ENCODE measurements at regions not wholly inside any gene's neighbourhood (a gene's known extent, or its start where the extent isn't known, plus 50 kb on each side); places are given as distances from the start of the nearest gene placed in this dataset.

DNA sequence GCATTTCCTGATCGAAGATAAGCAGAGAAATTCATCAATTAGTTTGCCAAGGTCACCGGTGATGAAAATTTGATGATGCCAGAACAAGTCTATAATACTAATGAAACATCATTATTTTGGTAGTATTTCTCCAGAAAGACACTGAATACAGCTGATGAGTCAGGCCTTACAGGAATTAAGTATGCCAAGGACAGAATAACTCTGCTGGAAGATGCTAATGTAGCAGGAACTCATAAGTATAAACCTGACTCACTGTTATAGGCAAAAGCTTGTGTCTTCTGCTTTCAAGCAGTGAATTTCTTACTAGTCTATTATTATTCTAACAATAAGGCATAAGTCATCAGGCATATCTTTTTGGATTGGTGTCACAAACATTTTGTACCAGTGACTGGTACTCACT is 1825.1 kb upstream of the IGFBP7 start:
- DNase-seq = no peak

DNA sequence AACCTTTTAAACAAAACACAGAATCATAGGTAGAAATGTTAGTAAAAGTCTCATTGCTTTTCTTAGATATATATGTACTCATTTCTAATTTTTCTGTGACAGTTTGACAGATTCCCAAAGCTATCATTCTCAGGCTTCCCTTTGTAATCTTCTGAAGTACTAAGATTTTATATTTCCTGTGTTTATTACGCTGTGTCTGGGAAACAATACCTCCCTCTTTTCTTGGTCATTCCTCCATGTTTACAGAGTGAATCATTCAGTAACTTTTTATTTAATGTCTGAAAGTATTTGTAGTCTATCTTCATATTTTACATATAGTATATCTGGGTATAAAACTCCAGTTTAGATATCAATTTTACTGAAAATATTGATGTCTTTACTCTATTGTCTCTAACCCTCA is 1826.3 kb upstream of the IGFBP7 start:
- DNase-seq = no peak

DNA sequence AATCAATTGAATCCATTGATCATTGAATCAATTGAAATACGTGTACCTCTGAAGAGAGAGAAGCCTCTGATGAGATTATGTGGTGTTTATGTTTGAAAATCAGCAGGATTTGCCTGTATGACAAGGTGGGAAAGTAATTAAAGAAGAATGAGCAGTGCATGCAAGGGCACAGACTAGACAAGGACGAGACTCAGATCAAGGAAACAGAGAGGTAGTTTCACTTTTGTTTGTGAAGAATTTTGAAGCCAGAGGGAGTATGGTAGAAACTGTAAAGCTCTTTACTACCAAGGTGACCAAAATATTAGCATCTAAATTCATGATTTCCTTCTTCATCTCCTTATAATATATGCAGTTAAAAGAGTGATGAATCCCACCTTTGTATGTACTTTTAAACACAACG is 1830.0 kb upstream of the IGFBP7 start:
- DNase-seq = no peak

DNA sequence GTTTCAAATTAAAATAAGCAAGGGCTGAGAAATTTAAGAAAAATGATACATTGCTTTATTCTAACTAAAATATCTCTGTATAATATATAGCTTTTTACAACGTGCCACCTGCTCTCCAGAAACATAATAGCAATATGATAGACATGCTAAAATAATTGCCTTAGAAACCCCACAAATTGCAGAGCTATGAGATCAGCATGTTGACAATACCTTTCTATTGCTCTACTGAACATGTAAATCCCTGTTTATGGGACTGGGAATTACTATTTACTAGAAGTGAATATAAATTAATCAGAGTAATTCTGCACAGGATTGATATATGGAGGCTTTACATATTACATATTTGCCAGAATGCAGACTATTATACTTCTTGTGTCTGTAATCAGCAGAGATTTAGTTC is 1831.1 kb upstream of the IGFBP7 start:
- no peak for DNase-seq

DNA sequence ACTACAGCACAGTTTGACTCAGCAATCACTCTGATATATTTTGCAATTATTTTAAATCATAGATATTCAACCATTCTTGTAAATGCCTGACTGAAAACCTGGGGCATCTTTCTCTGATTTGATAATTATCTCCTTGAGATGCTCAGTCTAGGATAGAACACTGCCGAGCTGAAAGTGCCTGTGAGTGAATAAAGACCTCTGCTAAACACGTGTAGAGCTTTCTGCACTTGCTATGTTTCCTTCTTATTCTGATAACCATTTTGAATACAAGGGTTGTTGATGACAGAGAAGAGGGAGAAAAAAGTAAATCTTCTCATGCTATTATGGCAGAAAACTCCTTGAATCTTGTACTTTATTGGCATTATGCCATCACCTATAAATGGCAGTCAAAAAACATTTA is 1843.4 kb upstream of the IGFBP7 start:
- DNase-seq = no peak

DNA sequence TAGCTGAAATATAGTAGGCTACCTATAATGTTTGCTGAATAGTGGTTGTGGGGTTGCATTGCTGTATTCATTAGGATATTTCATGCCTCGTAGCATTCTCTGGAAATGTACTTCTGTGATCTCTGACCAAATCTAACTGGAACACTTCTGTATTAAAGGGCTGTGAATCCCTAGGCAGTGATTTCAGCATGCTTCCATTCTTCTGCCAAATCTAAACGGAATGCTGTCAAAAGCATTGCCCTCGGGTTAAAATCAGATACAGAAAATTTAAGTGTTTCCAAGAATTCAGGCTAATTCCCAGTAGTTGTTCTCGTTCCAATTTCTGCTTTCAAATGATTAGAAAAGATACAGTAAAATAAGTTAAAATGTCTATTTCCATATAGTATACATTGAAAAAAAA is 1847.5 kb upstream of the IGFBP7 start:
- DNase-seq = no peak

DNA sequence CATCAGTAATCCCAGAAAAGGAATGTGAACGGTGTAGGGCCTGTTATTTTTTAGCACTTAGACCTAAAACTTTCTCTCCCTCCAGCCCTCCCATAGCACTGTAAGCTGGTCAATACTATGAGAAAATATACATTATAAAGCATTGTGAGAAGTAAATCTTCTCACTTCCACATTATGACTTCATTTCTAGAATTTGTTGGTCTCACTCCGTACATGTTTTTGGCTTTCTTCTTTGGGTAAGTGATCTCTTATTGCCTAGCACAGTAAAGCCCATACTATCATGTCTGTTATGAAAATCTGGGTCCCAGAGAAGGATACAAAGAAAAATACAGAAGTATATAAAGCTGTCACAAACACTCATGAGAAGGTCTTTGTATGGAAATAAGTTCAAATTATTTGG is 1851.1 kb upstream of the IGFBP7 start:
- no peak for DNase-seq

DNA sequence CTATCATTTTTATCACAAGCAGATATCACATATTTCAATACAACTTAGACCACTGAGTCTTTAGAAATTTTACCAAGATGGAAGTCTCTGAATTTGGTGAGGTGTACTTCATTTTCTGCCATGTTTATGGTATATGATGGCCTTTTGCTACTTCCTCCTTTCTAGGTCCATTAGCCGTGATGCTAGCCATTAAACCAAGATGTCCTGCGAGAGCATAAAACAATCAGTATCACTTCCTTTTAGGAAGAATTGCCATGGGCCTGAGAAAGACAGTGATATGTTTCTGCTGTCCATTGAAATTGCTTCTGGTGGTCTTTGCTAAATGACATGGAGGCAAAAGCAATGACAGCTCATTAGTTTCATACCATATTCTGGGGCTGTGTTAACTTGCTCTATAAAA is 1851.7 kb upstream of the IGFBP7 start:
- DNase-seq = no peak

DNA sequence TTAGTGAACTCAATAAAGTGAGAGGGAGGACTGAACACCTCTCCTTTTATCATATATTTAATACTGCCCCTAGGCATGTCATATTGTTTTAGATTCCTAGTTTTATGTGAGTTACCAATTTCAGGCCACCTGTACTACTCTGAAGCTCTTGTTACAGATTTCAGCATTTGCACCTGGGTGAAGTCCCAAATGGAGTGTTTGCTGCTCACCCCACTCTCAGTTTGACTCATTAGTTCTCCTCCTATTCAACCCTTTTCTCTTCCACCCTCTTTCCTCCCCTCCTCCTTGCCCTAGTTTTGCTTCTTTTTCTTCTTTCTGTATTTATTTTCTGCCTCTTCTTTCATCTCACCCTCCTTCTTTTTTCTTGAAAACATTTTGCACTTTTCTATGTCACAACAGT is 1852.2 kb upstream of the IGFBP7 start:
- no peak for DNase-seq

DNA sequence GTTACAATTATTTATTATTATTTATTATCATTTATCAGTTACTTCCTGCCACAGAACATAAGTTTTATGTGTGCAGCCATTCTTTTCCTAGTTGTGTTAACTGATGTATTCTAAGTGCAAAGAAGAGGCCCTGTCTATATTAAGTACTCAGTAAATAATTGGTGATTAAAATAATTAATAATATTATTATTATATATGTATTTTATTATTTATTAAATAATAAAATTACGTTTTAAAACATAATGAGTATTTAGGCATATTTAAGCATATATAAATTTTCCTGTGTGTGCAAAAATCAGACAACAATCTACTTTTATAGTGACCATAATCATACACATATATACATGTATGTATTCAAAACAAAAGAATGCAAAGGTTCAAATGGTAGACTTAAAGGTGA is 1871.6 kb upstream of the IGFBP7 start:
- no peak for DNase-seq

DNA sequence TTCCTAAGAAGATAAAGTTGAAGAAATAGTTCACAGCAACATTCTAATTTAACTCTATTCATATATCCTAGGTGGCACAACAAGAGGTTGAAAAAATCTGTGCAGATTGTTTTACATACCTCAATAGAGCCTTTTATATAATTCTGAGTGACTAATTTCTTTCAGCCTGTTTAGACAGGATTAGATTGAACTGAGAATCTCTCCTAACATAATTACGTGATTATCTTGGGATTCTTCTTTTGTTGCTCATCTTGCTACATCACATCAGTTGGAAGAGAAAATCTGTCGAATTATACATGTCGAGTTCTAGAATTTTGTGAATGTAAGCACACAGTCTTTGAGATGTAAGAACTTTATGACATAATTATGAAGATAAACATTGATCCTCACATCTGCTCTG is 1873.7 kb upstream of the IGFBP7 start:
- no peak for DNase-seq

DNA sequence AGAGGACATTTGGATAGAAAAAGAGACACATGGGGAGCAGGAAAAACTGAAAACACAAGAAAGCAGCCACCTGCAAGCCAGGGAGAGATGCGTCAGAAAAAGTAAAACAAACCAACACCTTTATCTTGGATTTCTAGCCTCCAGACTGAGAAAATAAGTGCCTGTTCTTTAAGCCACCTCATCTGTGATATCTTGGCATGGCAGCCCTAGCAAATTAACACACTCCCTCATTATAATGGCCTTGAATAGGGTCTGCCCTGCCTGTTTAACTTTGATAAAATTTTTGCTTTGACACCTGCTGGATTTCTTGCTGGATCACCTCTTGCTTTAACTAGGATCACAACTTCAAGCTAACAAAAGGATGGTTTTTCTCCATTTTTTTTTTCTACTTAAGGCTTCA is 1892.0 kb upstream of the IGFBP7 start:
- no peak for DNase-seq

DNA sequence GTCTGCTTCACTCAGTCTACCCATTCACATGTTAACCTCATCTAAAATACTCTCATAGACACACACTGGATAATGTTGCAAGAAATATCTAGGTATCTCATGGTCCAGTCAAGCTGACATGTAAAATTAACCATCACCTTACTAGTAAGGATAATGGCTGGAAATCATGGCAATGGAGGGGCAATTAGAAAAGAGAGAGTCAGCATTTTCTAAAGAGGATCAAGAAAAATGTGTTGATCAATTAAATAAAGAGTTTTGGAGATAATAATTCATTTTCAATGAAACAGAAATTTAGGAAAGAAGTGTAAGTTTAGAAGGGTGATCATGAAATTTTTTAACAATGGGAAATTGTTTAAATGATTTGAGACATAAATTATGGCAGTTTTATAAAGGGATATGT is 1914.1 kb upstream of the IGFBP7 start:
- DNase-seq = no peak

DNA sequence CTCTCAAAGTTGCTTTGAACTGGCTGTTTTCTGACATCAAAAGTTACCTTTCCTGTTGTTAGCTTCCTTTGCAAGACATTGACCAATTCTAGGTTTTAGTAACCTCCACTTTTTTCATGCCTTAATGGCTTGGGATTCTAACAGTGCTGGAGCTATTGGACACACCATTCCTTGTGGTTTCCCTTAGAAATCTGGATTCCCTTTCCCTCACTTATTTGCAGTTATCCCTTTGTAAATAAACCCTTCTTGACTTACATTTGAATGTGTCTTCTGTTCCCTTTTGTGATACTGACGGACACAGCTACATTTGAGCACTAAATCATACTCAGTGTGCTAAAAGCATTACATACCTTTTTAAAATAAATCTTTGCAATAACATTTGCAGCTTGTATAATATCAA is 1927.6 kb upstream of the IGFBP7 start:
- DNase-seq = no peak

DNA sequence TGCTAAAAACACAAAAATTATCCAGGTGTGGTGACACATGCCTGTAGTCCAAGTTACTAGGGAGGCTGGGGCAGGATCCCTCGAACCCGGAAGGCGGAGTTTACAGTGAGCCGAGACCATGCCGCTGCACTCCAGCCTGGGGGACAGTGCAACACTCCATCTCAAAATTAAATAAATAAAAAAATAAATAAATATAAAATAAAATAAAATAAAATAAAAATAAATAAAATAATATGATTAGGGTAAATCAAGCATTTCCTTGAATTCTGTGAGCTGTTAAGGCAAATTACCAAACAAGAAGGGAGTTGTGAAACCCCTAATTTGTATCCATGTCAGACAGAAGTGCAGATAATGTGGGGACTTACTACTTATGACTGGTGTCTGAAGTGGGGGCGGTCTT is 1928.9 kb upstream of the IGFBP7 start:
- DNase-seq = no peak

DNA sequence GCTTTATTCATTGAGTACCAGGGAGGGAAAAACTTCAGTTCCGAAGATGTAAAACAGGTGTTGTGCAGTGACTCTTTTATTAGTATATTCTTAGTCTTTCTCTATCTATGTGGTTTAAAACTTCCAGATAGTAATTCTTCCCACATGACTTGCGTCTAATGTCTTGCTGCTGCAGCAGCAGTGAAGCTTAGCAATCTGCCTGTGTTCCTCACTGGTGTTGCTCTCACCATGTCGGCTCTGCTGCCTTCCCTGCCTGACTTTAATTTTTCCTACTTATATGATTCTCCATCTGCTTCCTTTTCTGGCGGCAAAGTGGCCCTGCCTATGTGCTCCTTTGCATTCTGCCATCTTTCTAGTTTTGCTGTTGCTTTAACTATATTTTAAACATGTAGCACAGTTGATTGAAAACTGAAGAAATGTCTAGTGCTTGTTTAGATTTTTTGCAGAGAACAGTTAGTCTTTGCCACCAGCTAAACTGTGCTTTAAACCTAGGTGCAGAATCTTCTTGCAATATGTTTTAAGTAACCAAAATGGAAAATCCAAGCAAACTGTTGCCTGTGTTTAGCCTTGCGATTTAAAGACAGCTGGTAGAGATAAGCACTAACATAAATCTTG is 1934.2 kb upstream of the IGFBP7 start:
- DNase-seq = no peak

DNA sequence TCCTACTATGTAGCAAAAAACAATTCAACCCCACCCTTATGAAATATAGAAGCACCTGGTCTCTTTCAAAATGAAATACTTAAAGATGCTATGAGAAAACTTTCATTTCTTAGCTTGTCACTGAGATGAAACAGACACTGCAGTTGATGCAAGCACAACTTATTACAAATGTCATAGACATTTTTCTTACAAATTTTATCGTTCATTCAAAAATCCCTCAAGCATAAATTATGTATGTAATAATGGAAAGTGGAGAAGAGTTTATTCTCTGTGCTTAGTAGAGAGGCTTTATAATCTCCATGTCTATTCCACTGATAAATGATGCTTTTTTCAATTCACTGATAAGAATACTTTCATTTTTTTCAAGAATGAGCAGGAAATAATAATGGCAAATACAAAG is 1943.9 kb upstream of the IGFBP7 start:
- no peak for DNase-seq

DNA sequence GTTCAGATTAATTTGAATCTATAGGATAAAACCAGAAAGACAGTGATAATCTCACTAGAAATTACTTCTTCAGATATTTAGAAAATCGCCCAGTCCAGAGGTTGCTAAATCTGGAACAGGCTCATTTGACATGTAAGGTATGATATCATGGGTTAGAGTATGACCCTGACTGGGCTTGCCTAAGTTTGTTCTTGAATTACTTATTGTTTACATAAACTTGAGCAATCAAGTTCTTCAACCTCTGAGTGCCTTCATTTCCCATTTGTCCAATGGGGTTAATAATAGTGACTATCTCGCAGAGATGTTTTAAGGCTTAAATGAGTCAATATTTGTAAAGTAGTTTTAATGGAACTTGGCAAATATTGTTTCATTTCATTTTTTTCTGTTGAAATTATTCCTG is 1947.6 kb upstream of the IGFBP7 start:
- no peak for DNase-seq

DNA sequence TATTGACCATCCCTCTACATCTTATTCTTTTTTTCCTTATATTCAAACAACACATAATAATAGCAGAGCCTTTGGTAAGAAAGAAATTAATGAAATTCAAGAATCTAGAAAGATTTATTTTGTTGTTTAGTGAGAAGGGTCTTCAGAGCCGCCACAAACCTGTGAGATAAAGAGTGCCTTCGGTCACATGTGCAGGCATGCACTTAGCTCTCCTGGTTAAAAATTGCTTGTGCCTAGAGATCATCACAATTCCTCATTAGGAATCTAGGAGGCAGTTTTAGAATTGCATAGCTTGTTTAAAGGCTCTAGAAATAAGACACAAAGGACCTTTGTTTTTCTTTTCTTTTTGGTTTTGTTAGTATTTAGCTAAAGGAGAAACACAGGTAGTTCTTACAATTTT is 1948.4 kb upstream of the IGFBP7 start:
- DNase-seq = no peak

DNA sequence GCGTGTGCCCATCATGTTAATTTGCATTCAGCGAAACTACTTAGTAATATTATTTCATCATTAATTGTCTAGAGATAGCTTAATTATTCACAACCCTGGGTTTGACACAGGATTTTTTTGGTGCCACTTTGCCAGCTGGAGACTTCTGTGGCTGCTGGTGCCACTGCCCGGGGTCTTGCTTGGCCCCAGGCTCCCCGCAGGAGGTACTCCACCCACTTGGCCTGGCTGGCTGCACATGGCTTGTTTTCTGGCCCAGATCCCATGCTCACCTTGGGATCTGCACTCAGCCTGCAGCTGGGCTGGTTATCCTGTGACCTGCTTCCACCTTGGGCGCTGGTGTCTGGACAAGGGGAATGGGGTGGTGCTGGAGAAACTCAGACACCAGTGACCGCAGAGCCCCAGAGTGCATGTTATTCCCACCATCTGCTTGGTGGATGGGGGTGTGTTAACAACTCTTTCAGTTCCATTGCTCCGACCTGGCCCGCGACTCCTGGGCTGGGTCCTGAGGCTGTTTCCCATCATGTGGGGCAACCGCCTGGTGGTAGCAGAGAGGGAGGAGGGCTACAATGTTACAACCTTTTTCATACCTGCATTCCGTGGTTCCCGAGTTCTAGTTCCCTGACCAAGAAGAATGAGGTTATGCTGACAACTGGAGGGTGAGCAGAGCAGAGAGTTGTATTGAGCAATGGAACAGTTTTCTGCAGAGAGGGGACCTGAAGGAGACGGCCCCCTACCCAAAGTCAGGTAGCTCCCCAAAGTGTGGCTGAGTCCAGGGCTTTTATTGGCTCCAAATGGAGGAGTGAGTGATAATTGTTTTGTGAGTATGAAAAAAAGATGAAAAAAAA is 1950.0 kb upstream of the IGFBP7 start:
- no peak for DNase-seq

DNA sequence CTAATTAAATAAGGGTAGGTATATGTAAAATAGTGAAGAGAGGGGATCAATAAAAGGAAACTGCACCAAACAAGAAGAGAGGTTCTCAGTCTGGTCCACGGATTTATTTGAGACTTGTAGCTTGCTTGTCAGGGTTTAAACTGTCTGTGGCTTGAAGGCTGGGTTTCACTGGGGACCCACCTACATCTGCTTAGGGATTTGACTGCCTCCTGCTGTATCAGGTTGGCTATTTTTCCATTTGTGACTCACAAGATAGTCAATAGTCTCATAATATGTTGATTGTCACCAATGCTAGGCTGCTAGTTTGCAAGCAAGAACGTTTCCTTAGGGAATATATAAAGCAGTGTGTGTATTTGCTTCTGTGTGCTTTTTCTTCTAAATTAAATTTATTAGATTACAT is 1950.7 kb upstream of the IGFBP7 start:
- DNase-seq = no peak

DNA sequence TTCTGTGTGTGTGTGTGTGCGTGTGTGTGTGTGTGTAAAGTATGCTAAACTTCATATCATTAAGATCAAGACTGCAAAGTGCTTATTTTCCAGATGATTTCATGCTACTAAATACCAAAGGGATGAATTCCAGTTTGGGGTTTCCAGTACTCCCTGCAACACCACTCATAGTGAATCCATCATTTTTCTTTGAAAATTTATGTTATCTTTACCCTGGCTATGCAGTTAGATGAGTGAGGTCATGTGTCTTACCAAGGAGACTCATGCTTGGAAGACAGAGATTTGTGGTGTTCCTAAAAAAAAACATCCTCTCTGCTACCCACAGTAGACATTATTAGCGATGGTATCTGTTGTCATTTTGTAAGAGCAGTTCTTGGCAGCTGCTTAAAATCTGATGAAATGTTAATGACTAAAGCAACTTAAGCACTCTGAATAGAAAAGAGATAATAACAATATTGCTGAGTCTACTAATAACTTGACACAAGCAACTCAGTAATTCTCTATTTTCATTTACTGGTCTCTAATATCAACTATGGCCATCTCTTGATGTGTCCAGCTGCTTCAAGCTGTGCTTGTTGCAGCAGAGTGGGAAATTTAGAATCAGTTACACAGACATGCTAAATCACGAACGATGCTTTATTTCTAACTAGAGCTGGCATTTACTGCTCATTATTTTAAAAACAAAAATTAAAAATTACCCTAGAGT is 1953.0 kb upstream of the IGFBP7 start:
- DNase-seq = no peak

DNA sequence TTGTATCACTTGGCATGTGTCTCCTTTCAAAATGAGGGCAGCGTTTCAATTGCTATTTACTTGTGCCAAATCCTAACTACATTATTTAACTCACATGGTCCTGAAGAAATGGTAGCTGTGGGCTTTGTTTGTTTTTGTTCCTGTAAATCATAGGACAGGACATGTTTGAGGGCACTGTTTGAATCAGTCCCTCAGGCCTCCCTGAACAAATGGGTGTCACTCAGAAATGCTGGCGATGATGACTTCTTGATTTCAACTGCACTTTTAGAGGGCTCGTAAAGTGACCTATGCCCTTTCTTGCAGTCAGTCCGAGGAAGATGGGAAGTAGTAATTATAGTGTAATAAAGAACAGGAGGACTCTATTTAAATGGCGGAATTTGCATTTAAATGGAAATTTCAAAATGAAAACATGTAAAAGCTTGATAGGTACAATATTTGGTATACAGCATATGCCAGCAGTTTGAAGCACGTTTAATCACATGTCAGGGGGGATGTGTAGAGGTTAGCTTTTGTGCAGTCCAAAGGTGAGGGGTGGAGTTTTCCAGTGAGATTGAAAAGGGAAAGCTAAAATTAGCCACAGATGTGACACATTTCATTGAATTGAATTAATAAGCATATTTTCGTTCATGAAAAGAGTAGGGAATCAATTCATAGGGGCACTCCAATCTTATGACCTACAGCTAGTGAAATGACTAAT is 1958.7 kb upstream of the IGFBP7 start:
- DNase-seq = no peak

DNA sequence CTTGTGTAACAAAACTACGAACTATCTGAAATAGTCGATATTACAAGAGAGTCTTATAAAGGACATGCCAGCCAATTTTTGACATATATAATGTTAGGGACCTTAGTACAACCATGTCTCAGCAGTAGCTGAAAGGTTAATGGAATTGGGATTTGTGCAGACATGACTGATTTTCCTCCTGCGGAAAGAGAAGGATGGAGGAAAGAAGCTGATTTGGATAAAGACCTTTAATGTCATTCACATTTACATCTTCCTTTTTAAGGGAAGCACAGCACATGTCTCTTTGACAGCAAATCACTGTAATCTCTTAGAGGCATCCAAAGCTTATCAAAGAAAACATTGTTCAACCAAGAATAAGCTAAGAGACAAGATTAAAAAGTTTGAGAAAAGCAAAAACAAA is 1976.2 kb upstream of the IGFBP7 start:
- no peak for DNase-seq
